ENCODE measurements at regions not wholly inside any gene's neighbourhood (a gene's known extent, or its start where the extent isn't known, plus 50 kb on each side); places are given as distances from the start of the nearest gene placed in this dataset.

DNA sequence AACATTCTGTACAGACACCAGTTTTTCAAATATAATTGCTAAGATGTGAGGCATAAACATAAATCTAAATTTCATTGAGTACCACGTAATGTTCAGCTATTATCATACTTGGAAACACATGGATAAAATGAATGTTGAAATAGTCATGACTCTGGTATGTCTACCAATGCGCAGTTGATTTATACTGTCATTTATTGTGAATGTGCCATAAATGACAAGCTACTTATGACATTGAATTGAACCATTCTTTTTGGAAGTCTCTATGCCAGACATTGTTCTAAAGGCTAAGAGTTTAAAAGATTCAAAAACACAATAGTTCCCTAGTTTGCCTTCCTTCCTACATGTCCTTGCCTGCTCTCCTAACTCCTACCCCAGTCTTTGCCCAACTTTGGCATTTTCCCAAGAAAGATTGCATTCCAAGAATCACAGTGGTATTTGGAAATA, 96.6 kb upstream of the DMD start:
- TF ChIP-seq, protein P1, sequence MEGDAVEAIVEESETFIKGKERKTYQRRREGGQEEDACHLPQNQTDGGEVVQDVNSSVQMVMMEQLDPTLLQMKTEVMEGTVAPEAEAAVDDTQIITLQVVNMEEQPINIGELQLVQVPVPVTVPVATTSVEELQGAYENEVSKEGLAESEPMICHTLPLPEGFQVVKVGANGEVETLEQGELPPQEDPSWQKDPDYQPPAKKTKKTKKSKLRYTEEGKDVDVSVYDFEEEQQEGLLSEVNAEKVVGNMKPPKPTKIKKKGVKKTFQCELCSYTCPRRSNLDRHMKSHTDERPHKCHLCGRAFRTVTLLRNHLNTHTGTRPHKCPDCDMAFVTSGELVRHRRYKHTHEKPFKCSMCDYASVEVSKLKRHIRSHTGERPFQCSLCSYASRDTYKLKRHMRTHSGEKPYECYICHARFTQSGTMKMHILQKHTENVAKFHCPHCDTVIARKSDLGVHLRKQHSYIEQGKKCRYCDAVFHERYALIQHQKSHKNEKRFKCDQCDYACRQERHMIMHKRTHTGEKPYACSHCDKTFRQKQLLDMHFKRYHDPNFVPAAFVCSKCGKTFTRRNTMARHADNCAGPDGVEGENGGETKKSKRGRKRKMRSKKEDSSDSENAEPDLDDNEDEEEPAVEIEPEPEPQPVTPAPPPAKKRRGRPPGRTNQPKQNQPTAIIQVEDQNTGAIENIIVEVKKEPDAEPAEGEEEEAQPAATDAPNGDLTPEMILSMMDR (conservative IDR thresholded peaks at IDR 0.05; ENCODE audit: low read depth, low read length): no peak
- TF ChIP-seq EZH2 (IDR thresholded peaks at IDR 0.05; ENCODE audit: low read length, unreplicated experiment): no peak

Measured in PC-3 (cell line).